ENCODE measurements at regions not wholly inside any gene's neighbourhood (a gene's known extent, or its start where the extent isn't known, plus 50 kb on each side); places are given as distances from the start of the nearest gene placed in this dataset.
A peak's percentile ranks its signal among the peaks of the same experiment; 100 is the strongest.
"Not testable (repeated sequence)": the region's sequence is repeated elsewhere in the genome, so short reads cannot be mapped to it uniquely, and the experiment has no call there.

DNA sequence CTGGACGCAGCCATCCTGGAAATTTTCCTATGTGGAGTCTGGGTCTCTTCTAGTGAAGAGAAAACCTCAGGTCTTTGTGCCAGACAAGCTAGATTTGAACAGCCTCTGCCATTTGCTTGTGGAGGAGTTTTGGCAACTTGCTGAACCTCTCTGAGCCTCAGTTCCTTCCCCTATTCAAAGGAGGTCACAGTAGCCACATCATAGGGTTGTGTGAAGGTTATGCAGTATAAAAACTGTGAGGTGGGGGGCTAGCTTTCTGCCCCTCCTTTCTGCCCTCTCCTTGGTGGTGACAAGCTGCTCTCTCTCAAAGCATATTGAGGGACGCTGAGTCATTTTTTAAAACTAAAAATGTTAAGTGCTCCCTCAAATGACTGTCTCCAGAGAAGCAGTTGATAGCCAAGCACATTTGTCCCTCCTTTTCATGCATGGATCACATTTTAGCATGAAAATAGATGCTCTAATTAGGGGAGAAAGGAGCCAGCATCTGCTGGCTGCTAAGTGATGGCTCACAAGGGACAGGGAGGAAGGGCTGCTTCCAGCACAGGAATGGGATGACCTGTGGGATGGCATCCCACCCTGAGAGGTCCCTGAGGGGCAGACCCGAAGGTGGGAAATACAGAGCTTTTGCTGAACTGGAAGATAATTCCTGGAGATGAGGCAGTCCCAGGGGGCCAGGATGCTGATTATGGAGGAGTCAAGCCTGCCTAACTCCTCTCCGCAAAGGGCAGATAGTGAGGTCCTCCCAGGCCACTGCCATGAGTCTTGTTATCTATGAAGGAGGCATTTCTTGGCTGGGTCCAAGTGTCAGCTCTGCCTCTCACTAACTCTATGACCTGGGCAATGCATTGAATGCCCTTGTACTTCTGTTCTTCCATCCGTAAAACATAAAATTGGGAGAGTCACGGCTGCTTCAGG lies 218.8 kb downstream of the RAB11FIP4 start:
- no peaks in the 10 kb centered on the region for H3K27me3 ChIP-seq (ENCODE audit: control insufficient read depth in 1 of 2, insufficient read depth in 2 of 2, low read length in 2 of 2)
- H3K4me1 ChIP-seq (ENCODE audit: insufficient read depth, low read length) = no peaks in the 10 kb centered on the region
- no peaks in the 10 kb centered on the region for H3K36me3 ChIP-seq (ENCODE audit: insufficient read depth, low read length)
- no peak overlapping the region for H3K4me3 ChIP-seq (ENCODE audit: low read depth in 1 of 2, low read length in 2 of 2)
- no peaks in the 10 kb centered on the region for H3K9me3 ChIP-seq (ENCODE audit: low read length)
- no peak overlapping the region for H3K9ac ChIP-seq (ENCODE audit: low read length)
- no peak overlapping the region for H3K27ac ChIP-seq (ENCODE audit: low read depth, low read length)

DNA sequence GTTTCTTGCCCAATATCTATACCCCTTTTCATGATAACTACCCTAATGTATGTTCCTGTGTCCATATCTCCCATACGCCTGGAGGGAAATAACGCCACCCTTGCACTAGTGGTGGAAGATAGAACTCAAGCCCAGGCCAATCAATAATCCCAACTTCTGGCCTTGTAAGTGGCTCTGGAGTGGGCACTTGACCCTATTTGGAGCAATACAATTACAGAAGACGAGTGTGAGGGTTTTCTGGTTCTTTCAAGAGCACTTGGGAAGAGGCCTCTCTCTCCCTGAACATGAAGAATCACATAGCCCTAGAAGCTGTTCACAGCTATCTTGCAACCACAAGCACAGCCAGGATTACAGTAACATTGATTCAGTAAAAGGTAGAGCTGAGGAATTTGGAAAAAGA lies 217.9 kb downstream of the RAB11FIP4 start:
- H3K4me1 ChIP-seq (ENCODE audit: insufficient read depth, low read length) = no peaks in the 10 kb centered on the region
- H3K4me3 ChIP-seq (ENCODE audit: low read depth in 1 of 2, low read length in 2 of 2) = no peak overlapping the region
- H3K27ac ChIP-seq (ENCODE audit: low read depth, low read length) = no peak overlapping the region
- H3K9ac ChIP-seq (ENCODE audit: low read length) = no peak overlapping the region
- H3K9me3 ChIP-seq (ENCODE audit: low read length) = no peaks in the 10 kb centered on the region
- no peaks in the 10 kb centered on the region for H3K27me3 ChIP-seq (ENCODE audit: control insufficient read depth in 1 of 2, insufficient read depth in 2 of 2, low read length in 2 of 2)
- no peaks in the 10 kb centered on the region for H3K36me3 ChIP-seq (ENCODE audit: insufficient read depth, low read length)

DNA sequence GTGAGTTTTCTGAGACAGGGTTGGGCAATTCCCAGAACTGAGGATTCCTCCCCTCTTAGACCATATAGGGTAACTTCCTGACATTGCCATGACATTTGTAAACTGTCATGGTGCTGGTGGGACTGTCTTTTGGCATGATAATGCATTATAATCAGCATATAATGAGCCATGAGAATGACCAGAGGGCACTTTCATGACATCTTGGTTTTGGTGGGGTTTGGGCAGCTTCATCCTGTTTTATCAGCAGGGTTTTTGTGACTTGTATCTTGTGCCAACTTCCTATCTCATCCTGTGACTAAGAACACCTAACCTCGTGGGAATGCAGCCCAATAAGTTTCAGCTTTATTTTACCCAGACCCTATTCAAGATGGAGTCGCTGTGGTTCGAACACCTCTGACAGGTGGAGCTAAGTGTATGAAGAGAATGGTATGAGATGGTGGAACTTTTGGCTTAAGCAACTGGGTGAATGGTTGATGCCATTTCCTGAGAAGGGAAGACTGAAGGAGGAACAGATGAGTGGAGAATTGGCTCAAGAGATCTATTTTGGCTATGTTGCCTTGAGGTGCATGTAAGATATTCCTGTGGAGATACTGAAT lies 217.3 kb downstream of the RAB11FIP4 start:
- Histone ChIP-seq H3K9me3 (ENCODE audit: low read length) (no peaks in the 10 kb centered on the region), H3K36me3 (ENCODE audit: insufficient read depth, low read length) (no peaks in the 10 kb centered on the region), H3K27ac (ENCODE audit: low read depth, low read length) (no peak overlapping the region), H3K27me3 (ENCODE audit: control insufficient read depth in 1 of 2, insufficient read depth in 2 of 2, low read length in 2 of 2) (no peaks in the 10 kb centered on the region), H3K9ac (ENCODE audit: low read length) (no peak overlapping the region), H3K4me3 (ENCODE audit: low read depth in 1 of 2, low read length in 2 of 2) (no peak overlapping the region), H3K4me1 (ENCODE audit: insufficient read depth, low read length) (no peaks in the 10 kb centered on the region)

DNA sequence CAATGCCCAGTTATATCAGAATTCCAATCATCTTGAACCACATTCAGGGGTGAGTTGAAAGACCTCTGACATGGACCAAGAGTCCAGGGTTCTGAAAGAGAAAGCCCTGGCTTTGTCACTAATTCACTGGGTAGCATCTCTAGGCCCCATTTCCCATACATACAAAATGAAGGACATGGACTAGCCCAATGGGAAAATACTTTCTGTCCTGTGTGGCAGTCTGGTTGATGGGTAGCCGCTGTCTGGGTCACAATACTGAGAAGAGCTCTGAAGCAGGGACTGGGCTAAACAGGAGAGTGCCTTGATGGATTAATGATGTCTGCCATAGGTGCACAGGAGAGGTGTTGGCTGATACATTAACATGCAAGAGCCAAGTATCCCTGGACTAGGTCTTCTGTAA lies 214.3 kb downstream of the RAB11FIP4 start:
- Histone ChIP-seq H3K27me3 (ENCODE audit: control insufficient read depth in 1 of 2, insufficient read depth in 2 of 2, low read length in 2 of 2) (no peaks in the 10 kb centered on the region), H3K27ac (ENCODE audit: low read depth, low read length) (no peak overlapping the region), H3K36me3 (ENCODE audit: insufficient read depth, low read length) (no peaks in the 10 kb centered on the region), H3K9me3 (ENCODE audit: low read length) (no peaks in the 10 kb centered on the region), H3K4me3 (ENCODE audit: low read depth in 1 of 2, low read length in 2 of 2) (no peak overlapping the region), H3K4me1 (ENCODE audit: insufficient read depth, low read length) (no peaks in the 10 kb centered on the region), H3K9ac (ENCODE audit: low read length) (no peak overlapping the region)

DNA sequence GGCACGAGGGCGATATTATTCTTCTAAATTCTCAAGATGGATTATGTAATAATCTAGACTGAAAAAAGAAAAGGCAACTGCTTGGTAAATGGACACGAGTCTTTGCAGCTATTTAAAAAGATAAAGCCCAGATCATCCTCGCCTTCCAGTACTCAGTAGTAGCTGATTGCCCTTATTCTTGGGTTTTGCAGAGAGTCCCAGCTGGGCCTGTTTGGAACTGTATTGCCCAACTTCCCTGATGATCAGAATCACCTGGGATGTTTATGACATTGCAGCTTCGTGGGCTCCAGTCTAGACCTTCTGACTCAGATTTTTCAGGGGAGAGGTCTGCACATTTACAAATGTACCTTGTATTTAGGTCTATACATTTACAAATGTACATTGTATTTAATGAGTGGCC lies 213.5 kb downstream of the RAB11FIP4 start:
- Histone ChIP-seq H3K27me3 (ENCODE audit: control insufficient read depth in 1 of 2, insufficient read depth in 2 of 2, low read length in 2 of 2) (no peaks in the 10 kb centered on the region), H3K4me3 (ENCODE audit: low read depth in 1 of 2, low read length in 2 of 2) (no peak overlapping the region), H3K27ac (ENCODE audit: low read depth, low read length) (no peak overlapping the region)

DNA sequence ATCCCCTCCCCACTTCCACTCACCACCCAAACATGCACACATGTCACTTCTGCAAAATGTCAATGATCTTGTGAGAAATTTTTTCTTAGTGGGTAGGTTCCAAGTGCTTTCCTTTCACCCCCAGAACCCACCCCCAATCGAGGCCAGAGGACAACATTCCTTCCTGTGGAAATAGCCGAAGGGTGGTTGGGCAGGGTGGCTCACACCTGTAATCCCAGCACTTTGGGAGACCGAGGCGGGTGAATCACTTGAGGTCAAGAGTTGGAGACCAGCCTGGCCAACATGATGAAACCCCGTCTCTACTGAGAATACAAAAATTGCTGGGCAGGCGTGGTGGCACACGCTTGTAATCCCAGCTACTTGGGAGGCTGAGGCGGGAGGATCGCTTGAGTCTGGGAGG lies 208.7 kb downstream of the RAB11FIP4 start:
- H3K4me1 ChIP-seq (ENCODE audit: insufficient read depth, low read length) = peaks cover 12% of the 10 kb centered on the region
- not testable (repeated sequence) for H3K4me3 ChIP-seq (ENCODE audit: low read depth in 1 of 2, low read length in 2 of 2); H3K9me3 ChIP-seq (ENCODE audit: low read length); H3K27ac ChIP-seq (ENCODE audit: low read depth, low read length); H3K9ac ChIP-seq (ENCODE audit: low read length); H3K27me3 ChIP-seq (ENCODE audit: control insufficient read depth in 1 of 2, insufficient read depth in 2 of 2, low read length in 2 of 2); H3K36me3 ChIP-seq (ENCODE audit: insufficient read depth, low read length)

More for the DNA sequence above, 213.5 kb downstream of the RAB11FIP4 start:
- Histone ChIP-seq H3K9ac (ENCODE audit: low read length) (no peak overlapping the region), H3K4me1 (ENCODE audit: insufficient read depth, low read length) (no peaks in the 10 kb centered on the region), H3K9me3 (ENCODE audit: low read length) (no peaks in the 10 kb centered on the region), H3K36me3 (ENCODE audit: insufficient read depth, low read length) (no peaks in the 10 kb centered on the region)

DNA sequence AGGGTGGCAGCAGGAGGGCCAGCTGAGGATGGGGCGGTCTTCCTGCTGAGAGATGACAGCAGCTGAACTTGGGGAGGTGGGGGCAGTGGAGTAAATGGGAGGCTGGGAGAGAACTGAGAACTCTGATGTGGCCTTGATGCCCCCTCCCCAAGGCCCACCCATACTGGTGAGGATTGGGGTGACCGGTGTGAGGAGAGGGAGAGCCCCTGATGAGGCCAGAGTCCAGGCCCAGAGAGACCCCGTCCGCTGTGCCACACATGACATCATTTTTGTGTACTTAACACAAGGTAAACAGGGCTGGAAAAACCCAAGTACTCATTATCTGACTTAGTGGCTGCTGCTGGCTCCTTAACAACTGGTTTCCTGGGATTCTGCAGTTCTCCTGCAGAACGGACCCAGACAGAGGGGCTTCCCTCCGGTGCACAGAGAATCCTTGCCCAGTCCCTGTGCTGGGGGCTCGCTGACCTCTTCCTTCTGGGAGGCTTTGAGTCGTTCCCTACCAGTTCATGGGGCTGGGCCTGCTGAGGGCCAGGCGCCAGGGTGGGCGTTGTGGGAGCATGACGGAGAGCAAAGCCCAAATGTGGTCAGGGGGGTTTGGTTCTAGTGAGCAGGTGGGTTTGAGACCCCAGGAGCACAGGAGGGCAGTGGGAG lies 207.6 kb downstream of the RAB11FIP4 start:
- H3K4me3 ChIP-seq (ENCODE audit: low read depth in 1 of 2, low read length in 2 of 2) = no peak overlapping the region
- H3K4me1 ChIP-seq (ENCODE audit: insufficient read depth, low read length) = peaks cover 12% of the 10 kb centered on the region
- no peaks in the 10 kb centered on the region for H3K36me3 ChIP-seq (ENCODE audit: insufficient read depth, low read length)
- H3K9me3 ChIP-seq (ENCODE audit: low read length) = no peaks in the 10 kb centered on the region
- H3K27ac ChIP-seq (ENCODE audit: low read depth, low read length) = no peak overlapping the region
- no peak overlapping the region for H3K9ac ChIP-seq (ENCODE audit: low read length)
- no peaks in the 10 kb centered on the region for H3K27me3 ChIP-seq (ENCODE audit: control insufficient read depth in 1 of 2, insufficient read depth in 2 of 2, low read length in 2 of 2)

DNA sequence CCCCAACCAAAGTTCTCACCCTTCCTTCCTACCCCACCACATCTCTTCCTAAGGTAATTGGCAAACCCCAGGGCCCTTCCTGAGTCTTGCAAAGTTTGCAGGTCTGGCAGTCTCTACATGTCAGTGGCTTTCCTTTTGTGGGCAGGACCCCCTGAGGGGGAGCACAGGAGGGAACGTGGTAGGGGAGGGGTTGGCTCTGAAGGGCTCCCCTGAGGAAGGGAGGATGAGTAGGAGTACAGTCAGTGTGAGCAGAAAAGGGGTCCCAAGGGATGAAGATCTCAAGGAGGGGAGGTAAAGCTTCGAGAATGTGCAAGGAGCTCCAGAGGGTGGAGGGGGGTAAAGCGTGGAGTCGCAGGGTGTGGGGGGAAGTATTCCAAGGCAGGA lies 206.9 kb downstream of the RAB11FIP4 start:
- Histone ChIP-seq H3K27me3 (ENCODE audit: control insufficient read depth in 1 of 2, insufficient read depth in 2 of 2, low read length in 2 of 2) (no peaks in the 10 kb centered on the region), H3K4me3 (ENCODE audit: low read depth in 1 of 2, low read length in 2 of 2) (no peak overlapping the region), H3K9ac (ENCODE audit: low read length) (no peak overlapping the region), H3K9me3 (ENCODE audit: low read length) (no peaks in the 10 kb centered on the region), H3K27ac (ENCODE audit: low read depth, low read length) (no peak overlapping the region), H3K36me3 (ENCODE audit: insufficient read depth, low read length) (no peaks in the 10 kb centered on the region), H3K4me1 (ENCODE audit: insufficient read depth, low read length) (peaks cover 12% of the 10 kb centered on the region)

DNA sequence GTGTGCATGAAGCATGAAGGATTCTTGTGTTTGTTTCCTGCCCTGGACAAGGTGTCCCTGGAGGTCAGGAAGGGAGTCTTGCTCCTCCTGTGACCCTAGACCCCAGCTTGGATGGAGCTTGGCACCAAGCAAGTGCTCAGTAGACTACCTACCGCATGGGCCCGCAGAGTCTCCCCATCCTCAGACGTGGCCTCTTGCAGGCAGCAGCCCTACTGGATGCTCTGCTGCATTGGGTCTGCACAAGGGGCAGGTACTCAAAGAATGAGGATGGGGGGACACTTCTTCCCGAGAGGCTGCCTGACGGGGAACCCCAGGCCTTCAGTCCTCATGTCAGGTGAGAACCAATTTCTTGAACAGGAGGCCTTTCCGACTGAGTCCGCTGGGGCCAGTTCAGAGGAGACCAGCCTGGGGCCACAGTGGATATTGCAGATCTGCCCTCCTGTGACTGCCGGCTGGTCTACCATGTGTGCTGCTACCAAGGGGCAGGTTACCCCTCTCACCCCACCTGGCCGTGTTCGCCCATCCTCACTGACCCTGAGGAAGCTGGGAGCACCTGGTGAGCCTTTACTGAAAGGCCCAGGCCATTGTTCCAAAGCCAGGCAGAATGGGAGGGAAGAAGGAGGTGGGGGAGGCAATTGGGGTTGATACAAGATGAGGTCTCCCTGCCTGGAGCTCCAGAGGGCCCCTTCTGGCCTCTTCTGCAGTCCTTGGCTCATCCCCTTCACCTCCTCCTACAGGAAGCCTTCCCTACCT lies 206.3 kb downstream of the RAB11FIP4 start:
- Histone ChIP-seq H3K27ac (ENCODE audit: low read depth, low read length) (no peak overlapping the region), H3K27me3 (ENCODE audit: control insufficient read depth in 1 of 2, insufficient read depth in 2 of 2, low read length in 2 of 2) (no peaks in the 10 kb centered on the region), H3K4me3 (ENCODE audit: low read depth in 1 of 2, low read length in 2 of 2) (no peak overlapping the region), H3K36me3 (ENCODE audit: insufficient read depth, low read length) (no peaks in the 10 kb centered on the region), H3K9me3 (ENCODE audit: low read length) (no peaks in the 10 kb centered on the region), H3K4me1 (ENCODE audit: insufficient read depth, low read length) (peaks cover 12% of the 10 kb centered on the region), H3K9ac (ENCODE audit: low read length) (no peak overlapping the region)

DNA sequence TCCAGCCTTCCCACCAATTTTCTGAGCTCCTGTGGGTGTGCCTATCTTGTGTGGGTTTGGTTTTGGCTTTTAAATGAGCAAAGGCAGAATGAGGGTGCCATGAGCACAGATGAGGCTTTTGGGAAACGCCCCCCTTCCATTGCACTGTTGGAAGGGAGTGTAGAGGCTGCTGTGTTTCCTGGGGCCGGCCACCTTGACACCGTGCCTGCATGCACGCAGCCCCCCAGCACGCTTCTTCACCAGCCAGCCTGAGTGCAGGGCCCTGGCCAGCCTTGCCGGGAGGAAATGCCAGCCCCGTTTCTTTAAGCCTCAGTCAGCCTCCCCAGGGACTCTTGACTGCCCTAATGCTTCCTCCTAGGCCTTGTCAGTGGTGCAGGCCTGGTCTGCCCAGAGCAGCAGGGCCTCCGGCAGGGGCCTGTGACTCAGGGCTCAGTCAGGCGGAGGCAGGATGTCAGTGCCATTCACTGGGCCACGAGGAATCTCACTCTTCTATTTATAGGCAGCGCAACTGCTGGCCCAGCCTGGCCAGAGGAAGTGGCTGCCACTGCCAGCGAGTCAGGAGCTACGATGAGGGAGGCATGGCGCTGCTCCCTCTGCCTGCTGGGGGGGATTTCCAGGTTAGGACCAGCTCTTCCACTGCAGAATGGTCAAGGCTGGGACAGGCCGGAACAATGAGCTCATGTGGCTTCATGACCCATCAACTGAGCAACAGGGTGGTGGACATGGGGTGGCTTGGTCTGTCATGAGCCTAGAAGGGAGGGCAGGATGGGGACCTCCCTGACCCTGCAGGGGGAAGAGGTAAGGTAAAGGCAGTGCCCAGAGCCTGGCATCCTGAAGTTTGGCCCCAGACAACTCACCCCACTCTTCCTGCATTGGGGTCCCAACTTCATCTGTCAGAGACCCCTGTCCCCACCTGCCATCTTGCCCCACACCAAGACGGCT lies 205.2 kb downstream of the RAB11FIP4 start:
- no peak overlapping the region for H3K9ac ChIP-seq (ENCODE audit: low read length)
- H3K4me1 ChIP-seq (ENCODE audit: insufficient read depth, low read length) = peaks cover 12% of the 10 kb centered on the region
- no peak overlapping the region for H3K4me3 ChIP-seq (ENCODE audit: low read depth in 1 of 2, low read length in 2 of 2)
- no peaks in the 10 kb centered on the region for H3K27me3 ChIP-seq (ENCODE audit: control insufficient read depth in 1 of 2, insufficient read depth in 2 of 2, low read length in 2 of 2)
- no peaks in the 10 kb centered on the region for H3K9me3 ChIP-seq (ENCODE audit: low read length)
- H3K36me3 ChIP-seq (ENCODE audit: insufficient read depth, low read length) = no peaks in the 10 kb centered on the region
- peak overlapping the region; percentile 59 for H3K27ac ChIP-seq (ENCODE audit: low read depth, low read length)

All from muscle layer of colon (tissue), 2 donors.